Loucy (cell line): ENCODE measurements at regions not wholly inside any gene's neighbourhood (a gene's known extent, or its start where the extent isn't known, plus 50 kb on each side); places are given as distances from the start of the nearest gene placed in this dataset.

Experiments used
- CTCF ChIP-seq: fragments of 200-600 bp; sonication (generic); conservative IDR thresholded peaks from 2 replicates; pipeline ENCODE4 v1.5.1; 2014; ENCODE audit warnings: mild to moderate bottlenecking, antibody characterized with exemption, low read length
- EZH2phosphoT487 ChIP-seq: fragments of 200-600 bp; IDR thresholded peaks from 2 replicates; pipeline ENCODE4 v1.6.1; 2018; ENCODE audit warnings: antibody characterized with exemption, mild to moderate bottlenecking, moderate library complexity, borderline replicate concordance

DNA sequence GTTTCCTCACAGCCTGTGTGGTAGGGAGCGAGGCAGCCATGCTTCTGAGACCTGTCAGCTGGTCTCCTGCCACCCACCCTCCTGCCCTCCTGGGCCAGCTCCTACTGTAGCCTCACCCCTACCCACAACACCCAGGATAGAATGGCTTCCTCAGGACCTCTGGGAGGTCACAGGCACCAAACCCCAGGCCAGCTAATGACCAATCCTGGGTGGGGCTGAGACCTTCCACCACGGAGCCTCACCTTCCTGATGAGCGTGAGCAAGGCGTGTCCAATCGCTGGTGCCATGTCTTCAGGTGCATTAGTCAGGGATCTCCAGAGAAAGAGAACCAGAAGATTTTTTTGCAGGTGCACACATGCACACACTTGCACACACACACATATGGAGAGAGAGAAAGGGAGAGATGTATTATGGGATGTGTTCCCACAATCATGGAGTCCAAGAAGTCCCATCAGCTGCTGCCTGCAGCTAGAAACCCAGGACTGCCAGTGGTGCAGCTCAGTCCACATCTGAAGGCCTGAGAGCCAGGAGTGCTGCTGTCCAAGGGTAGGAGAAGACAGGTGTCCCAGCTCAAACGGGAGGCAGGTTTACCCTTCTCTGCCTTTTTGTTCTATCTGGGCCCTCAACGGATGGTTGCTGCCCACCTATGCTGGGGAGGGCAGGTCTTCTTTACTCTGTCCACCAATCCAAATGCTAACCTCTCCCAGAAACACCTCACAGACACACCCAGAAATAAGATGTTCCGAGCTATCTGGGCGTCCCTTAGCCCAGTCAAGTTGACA lies 70.4 kb upstream of the HDAC4 start:
- TF ChIP-seq CTCF (no peak), EZH2phosphoT487 (no peak)
